ENCODE measurements at regions not wholly inside any gene's neighbourhood (a gene's known extent, or its start where the extent isn't known, plus 50 kb on each side); places are given as distances from the start of the nearest gene placed in this dataset.

DNA sequence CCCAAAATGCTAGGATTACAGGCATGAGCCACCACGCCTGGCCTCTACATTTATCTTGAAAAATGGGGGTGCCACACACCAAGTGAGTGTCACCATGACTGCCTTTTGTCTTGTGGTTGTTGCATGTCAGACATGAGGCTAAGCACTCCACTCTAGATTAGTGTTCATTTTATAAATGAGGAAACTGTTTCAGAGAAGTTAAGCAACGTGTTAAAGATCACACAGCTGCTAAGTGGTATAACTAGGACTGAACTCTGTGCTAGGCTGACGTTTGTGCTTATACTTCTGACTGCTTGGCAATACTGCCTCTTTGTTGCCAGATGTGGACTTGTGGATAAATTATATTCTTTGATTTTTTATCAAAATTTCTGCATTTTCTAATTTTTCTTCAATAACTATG is 50.8 kb upstream of the SMAD6 start:
- H3K27ac ChIP-seq (ENCODE audit: low read length) = no peak overlapping the region
- no peaks in the 10 kb centered on the region for H3K4me1 ChIP-seq (ENCODE audit: control insufficient read depth in 1 of 2, insufficient read depth in 2 of 2, low read length in 2 of 2)
- H3K36me3 ChIP-seq (ENCODE audit: control insufficient read depth in 1 of 2, insufficient read depth in 2 of 2, low read length in 2 of 2) = no peaks in the 10 kb centered on the region

DNA sequence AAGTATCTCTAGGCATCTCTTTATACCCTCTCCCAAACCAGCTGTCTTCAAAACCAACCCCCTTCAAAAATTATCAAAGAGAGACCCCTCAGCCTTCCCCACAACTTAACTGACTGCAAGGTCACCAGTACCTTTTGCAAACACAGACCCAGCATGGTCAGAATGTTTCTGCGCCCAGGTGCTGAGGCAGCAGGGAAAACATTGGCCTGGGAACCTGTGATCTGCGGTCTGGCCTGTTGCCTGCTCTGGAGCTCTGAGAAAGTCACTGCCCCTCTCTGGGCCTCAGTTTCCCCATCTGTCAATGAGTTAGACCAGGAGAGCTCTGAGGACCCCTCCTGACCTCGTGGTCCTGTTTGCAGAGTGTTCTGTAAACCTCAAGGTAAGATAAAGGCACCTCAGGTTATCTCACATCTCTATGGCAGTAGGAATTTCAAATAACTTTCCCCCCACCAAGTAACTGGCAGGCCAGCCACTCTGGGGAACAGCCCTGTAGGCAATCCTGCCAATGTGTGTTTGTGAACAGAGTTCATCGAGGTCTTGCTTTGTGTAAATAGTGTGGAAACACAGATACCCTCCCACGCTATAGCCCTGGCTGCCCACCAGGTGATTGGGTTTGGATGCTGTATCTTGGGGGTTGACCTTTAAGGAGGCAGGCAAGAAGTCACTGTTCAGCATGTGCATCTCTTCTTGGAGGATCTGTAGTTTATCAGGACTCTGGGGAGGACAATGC is 50.0 kb upstream of the SMAD6 start:
- H3K9me3 ChIP-seq (ENCODE audit: control insufficient read depth in 1 of 2, low read length in 2 of 2) = no peaks in the 10 kb centered on the region
- no peak overlapping the region for H3K27ac ChIP-seq (ENCODE audit: low read length)
- no peaks in the 10 kb centered on the region for H3K27me3 ChIP-seq (ENCODE audit: low read depth, low read length)
- no peaks in the 10 kb centered on the region for H3K36me3 ChIP-seq (ENCODE audit: control insufficient read depth in 1 of 2, insufficient read depth in 2 of 2, low read length in 2 of 2)
- no peak overlapping the region for H3K4me3 ChIP-seq (ENCODE audit: low read depth in 1 of 2, low read length in 2 of 2)
- no peaks in the 10 kb centered on the region for H3K4me1 ChIP-seq (ENCODE audit: control insufficient read depth in 1 of 2, insufficient read depth in 2 of 2, low read length in 2 of 2)

More for the DNA sequence above, 50.8 kb upstream of the SMAD6 start:
- Histone ChIP-seq H3K9me3 (ENCODE audit: control insufficient read depth in 1 of 2, low read length in 2 of 2) (no peaks in the 10 kb centered on the region), H3K4me3 (ENCODE audit: low read depth in 1 of 2, low read length in 2 of 2) (no peak overlapping the region), H3K27me3 (ENCODE audit: low read depth, low read length) (no peaks in the 10 kb centered on the region)

Measured in muscle layer of duodenum (tissue), 2 donors.